NOMO-1 (cell line): ENCODE measurements at regions not wholly inside any gene's neighbourhood (a gene's known extent, or its start where the extent isn't known, plus 50 kb on each side); places are given as distances from the start of the nearest gene placed in this dataset.
A peak's percentile ranks its signal among the peaks of the same experiment; 100 is the strongest.
"Not testable (repeated sequence)": the region's sequence is repeated elsewhere in the genome, so short reads cannot be mapped to it uniquely, and the experiment has no call there.

ENCODE experiments used
- DNase-seq, 2 experiments: peaks; one replicate each; lab custom pipeline; 2025; ENCODE audit not compliant: unreplicated experiment in 2 of 2; lab: John Stamatoyannopoulos, UW

GRCh38 chr13:28574617-28575142 lies 79.8 kb upstream of the FLT1 start:
- DNase-seq: peak; percentile 80 to 96

- peak; percentile 91 to 97 for DNase-seq
These were observed 78.9 kb upstream of the FLT1 start for GRCh38 chr13:28573595-28574373.

GRCh38 chr13:28572871-28573270 lies 77.9 kb upstream of the FLT1 start:
- DNase-seq: no peak

GRCh38 chr13:28570356-28570755 lies 75.4 kb upstream of the FLT1 start:
- not testable (repeated sequence) for DNase-seq

- no peak for DNase-seq
These were observed 75.0 kb upstream of the FLT1 start for GRCh38 chr13:28569886-28570285.

GRCh38 chr13:28568286-28568685 lies 73.4 kb upstream of the FLT1 start:
- DNase-seq: no peak

- no peak for DNase-seq
These were observed 72.0 kb upstream of the FLT1 start for GRCh38 chr13:28566891-28567290.

GRCh38 chr13:28566283-28566682 lies 71.4 kb upstream of the FLT1 start:
- DNase-seq: no peak

GRCh38 chr13:28564030-28564429 lies 69.1 kb upstream of the FLT1 start:
- no peak for DNase-seq

GRCh38 chr13:28563609-28564008 lies 68.7 kb upstream of the FLT1 start:
- DNase-seq: no peak

GRCh38 chr13:28560612-28561011 lies 65.7 kb upstream of the FLT1 start:
- DNase-seq: no peak

- no peak for DNase-seq
These were observed 64.8 kb upstream of the FLT1 start for GRCh38 chr13:28559636-28560259.

- no peak for DNase-seq
These were observed 63.6 kb upstream of the FLT1 start for GRCh38 chr13:28558567-28558966.

GRCh38 chr13:28557725-28558520 lies 63.0 kb upstream of the FLT1 start:
- DNase-seq: peak in 1 of 2 experiments; percentile 15

GRCh38 chr13:28555096-28555495 lies 60.2 kb upstream of the FLT1 start:
- DNase-seq: no peak

GRCh38 chr13:28553971-28554370 lies 59.0 kb upstream of the FLT1 start:
- no peak for DNase-seq

GRCh38 chr13:28552288-28552687 lies 57.4 kb upstream of the FLT1 start:
- DNase-seq: no peak

GRCh38 chr13:28551498-28551895 lies 56.6 kb upstream of the FLT1 start:
- DNase-seq: no peak

- DNase-seq: no peak
These were observed 56.0 kb upstream of the FLT1 start for GRCh38 chr13:28550721-28551497.

- DNase-seq: no peak
These were observed 55.2 kb upstream of the FLT1 start for GRCh38 chr13:28550091-28550490.

- no peak for DNase-seq
These were observed 53.9 kb upstream of the FLT1 start for GRCh38 chr13:28548872-28549271.
